ENCODE measurements at regions not wholly inside any gene's neighbourhood (a gene's known extent, or its start where the extent isn't known, plus 50 kb on each side); places are given as distances from the start of the nearest gene placed in this dataset.

DNA sequence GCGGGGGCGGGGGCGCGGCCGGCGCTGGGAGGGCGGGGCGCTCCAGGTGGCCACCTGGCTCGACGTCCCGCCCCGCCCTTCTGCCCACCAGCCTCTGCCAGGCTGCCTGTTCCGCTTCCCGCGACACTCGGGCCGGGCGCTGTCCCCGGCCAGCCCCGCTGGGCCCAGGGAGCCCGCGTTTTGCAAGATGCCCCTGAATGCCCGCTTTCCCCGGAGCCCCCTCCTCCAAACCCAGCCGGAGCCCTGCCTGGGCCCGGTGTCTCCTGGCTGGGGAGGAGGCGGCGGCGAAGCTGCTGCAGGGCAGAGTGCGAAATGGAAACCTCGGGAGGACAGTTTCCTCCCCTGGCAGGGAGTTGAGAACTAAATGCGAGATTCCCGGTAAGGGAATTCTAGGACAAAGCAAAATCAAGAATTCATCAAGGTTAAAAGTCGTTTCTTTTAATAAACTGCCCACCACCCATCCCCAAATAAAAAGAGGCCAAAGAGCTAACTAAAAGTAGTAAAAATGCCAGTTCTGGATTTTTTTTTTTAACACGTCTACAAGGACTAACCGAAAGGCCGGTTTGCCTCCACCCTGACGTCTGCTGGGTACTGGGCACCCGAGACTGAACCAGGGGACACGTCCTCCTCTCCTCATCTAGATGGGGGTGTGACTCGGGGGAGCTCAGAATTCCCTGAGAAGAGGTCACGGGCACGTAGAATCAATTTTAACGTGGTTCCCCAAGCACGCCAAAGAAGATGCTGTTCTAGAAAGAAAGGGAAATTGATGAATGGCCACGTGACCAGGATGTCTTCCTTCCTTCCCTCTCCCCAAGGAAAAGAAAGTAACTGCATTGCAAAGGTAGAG is 200.4 kb upstream of the NFE2L3 start:
- DNase-seq: no peak

- DNase-seq: no peak
Measured at GRCh38 chr7:25952261-25953057, 199.5 kb upstream of the NFE2L3 start.

DNA sequence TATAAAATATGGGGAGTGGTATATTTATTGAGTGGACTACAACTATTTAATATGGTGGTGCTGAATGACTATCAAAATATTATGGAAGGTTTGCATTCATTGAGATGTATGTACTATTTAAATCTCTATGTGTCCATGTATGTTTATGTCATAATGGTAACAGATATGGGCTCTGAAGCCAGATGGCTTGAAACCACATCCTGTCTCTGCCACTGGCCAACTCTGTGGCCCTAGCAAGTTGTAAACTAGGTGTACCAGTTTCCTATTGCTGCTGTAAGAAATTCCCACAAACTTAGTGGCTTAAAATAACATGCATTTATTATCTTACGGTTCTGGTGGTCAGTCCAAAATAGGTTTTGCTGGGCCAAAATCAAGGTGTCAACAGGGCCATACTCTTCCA is 198.1 kb upstream of the NFE2L3 start:
- DNase-seq: no peak

GRCh38 chr7:25954395-25954794 is 197.6 kb upstream of the NFE2L3 start:
- no peak for DNase-seq

DNA sequence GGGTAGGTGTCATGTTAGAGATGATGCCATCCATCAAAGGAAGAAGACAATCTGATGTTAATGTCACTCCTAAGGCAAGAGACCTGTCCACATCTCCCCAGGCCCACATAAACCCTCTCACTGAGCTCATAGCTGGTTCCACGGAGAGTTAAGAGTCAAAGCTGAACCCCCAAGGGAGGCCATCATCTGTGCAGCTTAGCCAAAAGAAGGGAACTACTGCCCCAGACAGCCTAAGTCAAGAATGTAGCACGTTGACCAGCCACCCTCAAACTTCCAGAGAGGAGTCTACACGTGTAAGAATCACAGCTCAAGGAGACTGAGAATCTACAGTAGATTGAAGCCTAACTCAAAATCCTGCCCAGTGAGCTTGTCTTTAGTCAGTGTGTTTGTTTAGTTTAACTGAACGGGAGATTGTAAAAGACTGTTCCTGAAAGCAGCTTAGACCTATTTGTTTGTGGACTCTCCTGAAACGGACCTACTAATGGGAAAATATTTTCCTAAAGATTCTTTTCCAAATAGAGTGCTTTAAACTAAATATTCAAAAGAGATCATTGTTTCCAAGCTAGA is 192.7 kb upstream of the NFE2L3 start:
- no peak for DNase-seq

GRCh38 chr7:25963733-25964132 is 188.3 kb upstream of the NFE2L3 start:
- no peak for DNase-seq

GRCh38 chr7:25964483-25964991 is 187.5 kb upstream of the NFE2L3 start:
- no peak for DNase-seq

DNA sequence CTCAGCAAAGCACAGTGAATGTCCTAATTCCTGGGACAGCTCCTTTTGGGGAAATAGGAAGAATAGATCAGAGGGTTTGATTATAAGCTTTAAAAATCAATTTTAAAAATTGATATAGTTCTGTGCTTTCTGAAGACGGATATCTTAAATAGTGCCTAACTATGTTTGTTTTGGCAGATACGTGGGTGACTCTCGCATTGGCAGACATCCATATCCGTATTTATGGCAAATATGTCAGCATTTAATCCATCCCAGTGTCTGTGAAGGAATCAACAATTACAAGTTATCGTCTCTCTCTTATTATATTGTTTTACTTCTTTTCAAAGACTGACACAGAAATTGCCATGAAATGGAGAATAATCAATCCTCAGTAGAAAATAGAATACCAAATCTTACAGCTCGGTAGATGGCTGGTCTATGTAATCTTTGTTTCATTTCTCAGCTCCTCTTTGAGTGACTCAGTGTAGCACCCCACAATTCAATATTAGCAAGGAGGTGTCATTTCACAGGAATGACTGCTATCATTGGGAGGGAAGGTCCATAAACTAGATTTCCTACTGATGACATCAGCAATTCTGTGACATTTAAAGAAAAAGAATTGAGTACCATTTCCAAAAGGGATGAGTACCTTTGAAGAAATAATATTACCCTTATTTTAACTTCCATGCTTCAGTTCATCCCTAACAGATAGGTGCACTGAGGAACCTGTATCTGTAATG is 186.4 kb upstream of the NFE2L3 start:
- no peak for DNase-seq

DNA sequence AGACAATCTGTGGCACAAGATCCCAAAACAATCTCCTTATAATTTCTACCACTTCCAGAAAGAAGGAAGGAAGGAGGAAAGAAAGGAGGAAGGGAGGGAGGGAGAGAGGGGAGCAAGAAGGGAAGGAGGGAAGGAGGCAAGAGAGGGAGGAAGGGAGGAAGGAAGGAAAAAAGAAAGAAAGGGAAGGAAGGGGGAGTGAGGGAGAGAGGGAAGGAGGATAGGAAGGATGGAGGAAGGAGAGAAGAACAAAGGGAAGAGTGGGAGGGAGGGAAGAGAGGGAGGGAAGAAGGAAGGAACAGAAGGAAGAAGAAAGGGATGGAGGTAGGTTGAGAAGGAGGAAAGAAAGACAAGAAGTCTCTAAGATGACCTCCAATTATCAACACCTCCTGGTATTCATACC is 185.5 kb upstream of the NFE2L3 start:
- DNase-seq: no peak

DNA sequence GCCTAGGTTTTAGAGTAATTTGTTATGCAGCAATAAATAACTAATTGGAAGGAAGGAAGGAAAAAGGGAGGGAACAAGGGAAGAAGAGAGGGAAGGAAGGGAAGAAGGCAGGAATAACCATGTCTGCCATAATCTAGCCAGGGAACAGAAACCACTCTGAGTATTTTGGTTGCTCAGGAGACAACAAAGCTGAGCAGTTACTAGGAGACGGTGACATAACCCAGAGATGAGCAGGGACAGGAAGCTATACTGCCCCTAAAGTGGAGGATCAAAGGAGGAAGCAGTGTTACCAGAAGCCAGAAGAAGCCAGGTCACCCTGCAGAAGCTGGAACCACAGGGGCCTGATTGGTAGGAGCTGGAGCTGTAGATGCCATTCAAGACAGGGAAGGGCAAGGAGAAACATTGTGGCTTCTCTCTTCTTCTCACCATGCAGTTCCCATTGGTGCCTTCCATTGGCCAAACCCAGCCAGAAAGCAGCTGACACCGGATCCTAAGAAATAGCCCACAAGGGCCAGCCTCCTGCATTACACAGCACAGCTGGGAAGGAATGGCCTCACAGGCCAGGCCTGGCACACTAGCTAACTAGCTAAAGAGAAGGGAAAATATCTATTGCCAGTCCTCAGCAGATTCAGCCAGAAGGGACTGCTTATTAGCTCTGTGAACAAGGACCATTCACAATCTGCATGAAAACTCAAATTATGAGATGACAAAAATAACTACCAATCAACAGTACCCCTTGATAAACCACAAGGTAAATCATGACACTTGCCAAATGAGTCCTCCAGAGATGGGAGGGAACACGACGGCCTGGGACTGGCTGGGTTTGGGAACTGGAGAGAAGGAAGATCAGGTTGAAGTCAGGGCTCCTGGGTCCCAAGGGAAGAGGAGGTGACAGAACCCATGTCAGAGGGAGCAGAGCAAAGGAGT is 184.5 kb upstream of the NFE2L3 start:
- no peak for DNase-seq

DNA sequence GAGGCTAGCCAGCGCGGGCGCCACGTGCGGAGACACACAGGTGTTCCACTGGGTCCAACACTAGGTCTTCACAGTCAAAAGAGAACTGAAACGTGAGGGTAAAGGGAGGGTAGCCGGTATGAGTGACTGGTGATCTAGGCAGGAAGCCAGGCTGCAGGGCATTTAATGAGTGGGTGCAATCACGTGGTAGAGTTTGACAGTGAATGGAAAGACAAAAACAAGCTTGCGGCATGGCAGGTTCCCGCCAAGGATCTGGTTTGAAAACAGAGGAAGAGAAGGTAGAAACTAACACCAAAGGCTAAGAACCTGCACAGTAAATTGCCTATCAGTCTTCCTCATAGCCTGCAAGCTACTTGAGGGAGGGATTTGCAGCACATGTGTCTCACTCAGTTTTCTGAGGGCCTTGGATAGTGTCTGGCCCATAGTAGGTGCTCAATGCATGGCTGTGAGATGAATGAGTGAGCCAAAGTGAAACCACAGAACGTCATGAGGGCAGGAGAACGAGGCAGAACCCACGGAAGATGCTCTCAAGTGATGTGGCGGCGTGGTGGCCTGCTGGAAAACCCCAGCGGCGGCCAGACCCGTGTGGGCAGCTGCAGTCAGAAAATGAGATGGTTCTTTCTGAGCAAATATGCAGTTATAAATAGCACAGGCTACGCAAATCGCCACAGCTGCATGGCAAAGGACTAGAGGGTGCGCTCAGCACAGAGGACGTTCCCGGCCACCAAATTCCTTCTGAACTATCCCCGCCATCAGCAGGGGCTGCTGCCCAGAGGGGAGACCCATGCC is 183.6 kb upstream of the NFE2L3 start:
- no peak for DNase-seq

GRCh38 chr7:25970356-25970755 is 181.6 kb upstream of the NFE2L3 start:
- DNase-seq: no peak

DNA sequence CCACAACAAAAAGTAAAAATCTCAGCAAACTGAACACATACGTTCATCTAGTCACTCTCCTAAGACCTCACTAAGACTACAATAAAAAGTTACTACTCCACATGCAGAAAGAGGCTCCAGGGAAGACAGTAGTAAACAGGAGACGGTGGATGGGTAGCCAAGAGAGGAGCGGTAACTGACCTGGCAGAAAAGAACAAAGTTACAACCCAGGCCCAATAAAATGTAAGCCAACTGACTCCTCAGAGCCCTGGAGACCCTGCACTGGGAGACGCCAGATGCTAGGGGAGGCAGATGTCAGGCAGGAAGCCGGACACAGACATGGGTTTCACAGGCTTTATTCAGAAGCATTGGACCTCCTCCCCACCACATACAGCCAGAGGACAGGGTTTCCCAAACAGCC is 181.1 kb upstream of the NFE2L3 start:
- DNase-seq: no peak

DNA sequence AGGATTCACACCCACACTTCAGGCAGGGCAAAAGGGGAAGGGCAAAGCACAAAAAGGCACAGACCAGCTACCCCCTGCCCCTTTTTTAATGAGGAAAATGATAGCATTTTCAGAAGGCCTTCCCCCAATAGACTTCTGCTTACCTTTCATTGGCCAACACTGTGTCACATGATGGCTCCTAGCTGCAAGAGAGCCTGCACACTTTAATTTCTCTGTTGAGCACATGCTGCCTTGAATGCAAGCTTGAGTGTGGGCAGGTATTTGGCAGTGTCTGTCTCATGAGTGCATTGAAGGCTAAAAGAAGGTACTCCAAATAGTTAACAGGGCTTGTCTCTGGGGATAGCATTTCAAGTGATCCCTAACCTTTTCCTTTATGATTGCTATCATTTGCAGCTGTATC is 175.4 kb upstream of the NFE2L3 start:
- no peak for DNase-seq

- DNase-seq: no peak
Measured at GRCh38 chr7:25978466-25978865, 173.5 kb upstream of the NFE2L3 start.

- no peak for DNase-seq
Measured at GRCh38 chr7:25979605-25980004, 172.4 kb upstream of the NFE2L3 start.

DNA sequence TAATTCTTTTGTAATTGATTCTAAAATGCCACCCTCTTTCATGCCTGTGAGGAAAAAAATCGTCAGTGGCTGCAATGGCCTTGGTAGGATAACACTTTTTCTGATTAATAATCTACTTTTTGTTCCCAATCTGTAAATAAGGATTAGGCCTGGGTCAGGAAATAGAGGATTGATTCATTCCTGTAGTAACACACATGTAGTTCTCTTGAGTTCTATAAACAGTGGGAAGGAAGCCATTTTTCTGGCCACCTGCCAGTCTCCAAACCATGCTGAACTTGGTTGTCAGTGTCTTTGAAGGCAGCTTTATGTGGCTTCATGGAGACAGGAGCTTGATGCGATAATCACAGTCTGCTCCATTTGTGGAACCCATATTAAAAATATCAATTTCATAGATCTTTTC is 169.3 kb upstream of the NFE2L3 start:
- no peak for DNase-seq

GRCh38 chr7:25985196-25985595 is 166.8 kb upstream of the NFE2L3 start:
- no peak for DNase-seq

GRCh38 chr7:25988640-25989039 is 163.4 kb upstream of the NFE2L3 start:
- DNase-seq: no peak

GRCh38 chr7:25989140-25989705 is 162.8 kb upstream of the NFE2L3 start:
- DNase-seq: no peak

All from left kidney (tissue), 1 donor.